ENCODE measurements at regions not wholly inside any gene's neighbourhood (a gene's known extent, or its start where the extent isn't known, plus 50 kb on each side); places are given as distances from the start of the nearest gene placed in this dataset.
"Not testable (repeated sequence)": the region's sequence is repeated elsewhere in the genome, so short reads cannot be mapped to it uniquely, and the experiment has no call there.

GRCh38 chr2:52077159-52077558 is 1045.2 kb upstream of the NRXN1 start:
- DNase-seq = no peak

- DNase-seq = no peak
These were observed 1042.3 kb upstream of the NRXN1 start for GRCh38 chr2:52074130-52074719.

- no peak for DNase-seq
These were observed 1041.0 kb upstream of the NRXN1 start for GRCh38 chr2:52072949-52073348.

GRCh38 chr2:52070665-52071064 is 1038.7 kb upstream of the NRXN1 start:
- DNase-seq = no peak

GRCh38 chr2:52064234-52064633 is 1032.3 kb upstream of the NRXN1 start:
- no peak for DNase-seq

GRCh38 chr2:52054824-52055223 is 1022.9 kb upstream of the NRXN1 start:
- no peak for DNase-seq

GRCh38 chr2:52036853-52037252 is 1004.9 kb upstream of the NRXN1 start:
- DNase-seq = no peak

GRCh38 chr2:52036024-52036423 is 1004.1 kb upstream of the NRXN1 start:
- DNase-seq = no peak

GRCh38 chr2:52035391-52035790 is 1003.5 kb upstream of the NRXN1 start:
- DNase-seq = no peak

- DNase-seq = no peak
These were observed 1002.8 kb upstream of the NRXN1 start for GRCh38 chr2:52034706-52035105.

- DNase-seq = no peak
These were observed 990.1 kb upstream of the NRXN1 start for GRCh38 chr2:52022006-52022405.

GRCh38 chr2:52017646-52018235 is 985.8 kb upstream of the NRXN1 start:
- no peak for DNase-seq

- DNase-seq = not testable (repeated sequence)
These were observed 975.0 kb upstream of the NRXN1 start for GRCh38 chr2:52006821-52007366.

- DNase-seq = no peak
These were observed 968.4 kb upstream of the NRXN1 start for GRCh38 chr2:52000151-52000855.

- DNase-seq = no peak
These were observed 967.0 kb upstream of the NRXN1 start for GRCh38 chr2:51998890-51999289.

- no peak for DNase-seq
These were observed 965.6 kb upstream of the NRXN1 start for GRCh38 chr2:51997571-51997970.

- no peak for DNase-seq
These were observed 963.4 kb upstream of the NRXN1 start for GRCh38 chr2:51995293-51995692.

GRCh38 chr2:51994123-51994763 is 962.3 kb upstream of the NRXN1 start:
- DNase-seq = no peak

- DNase-seq = no peak
These were observed 958.8 kb upstream of the NRXN1 start for GRCh38 chr2:51990684-51991083.

- DNase-seq = no peak
These were observed 954.2 kb upstream of the NRXN1 start for GRCh38 chr2:51986101-51986500.

GRCh38 chr2:51981783-51982182 is 949.9 kb upstream of the NRXN1 start:
- DNase-seq = no peak

- DNase-seq = no peak
These were observed 944.7 kb upstream of the NRXN1 start for GRCh38 chr2:51976623-51977022.

GRCh38 chr2:51971136-51971535 is 939.2 kb upstream of the NRXN1 start:
- DNase-seq = no peak

- no peak for DNase-seq
These were observed 937.4 kb upstream of the NRXN1 start for GRCh38 chr2:51969347-51969746.

All from T1000 (cell line).